ENCODE measurements at regions not wholly inside any gene's neighbourhood (a gene's known extent, or its start where the extent isn't known, plus 50 kb on each side); places are given as distances from the start of the nearest gene placed in this dataset.
"Not testable (repeated sequence)": the region's sequence is repeated elsewhere in the genome, so short reads cannot be mapped to it uniquely, and the experiment has no call there.

GRCh38 chr12:64552510-64552909, 57.8 kb upstream of the RASSF3 start:
- FAIRE-seq; dilution Hi-C loops (cut with MboI; ENCODE audit: extremely low pct_ligation_motif_present, low sequenced_read_pairs); H3K9me1 ChIP-seq (replicated peaks; ENCODE audit: control insufficient read depth, extremely low read depth, insufficient read depth, low read length); H4K20me1 ChIP-seq (replicated peaks; ENCODE audit: control insufficient read depth, extremely low read depth, insufficient read depth, low read length); H3K27ac ChIP-seq (ENCODE audit: insufficient read depth, low read depth, low read length); H3K4me3 ChIP-seq (replicated peaks in 1 of 3; ENCODE audit: insufficient read depth in 1 of 3, low read depth in 1 of 3, low read length in 3 of 3); H3K4me2 ChIP-seq (ENCODE audit: insufficient read depth, low read length); POLR2A ChIA-PET; H3K9ac ChIP-seq (replicated peaks; ENCODE audit: extremely low read depth, insufficient read depth, low read length); H3K79me2 ChIP-seq (ENCODE audit: control insufficient read depth, insufficient read depth, low read length); intact Hi-C loops (cut with micrococcal nuclease); H3K36me3 ChIP-seq (ENCODE audit: control insufficient read depth in 2 of 2, extremely low read depth in 1 of 2, insufficient read depth in 2 of 2, low read length in 2 of 2); DNase-seq (ENCODE audit: low read depth, low spot score); H3K4me1 ChIP-seq (ENCODE audit: control insufficient read depth, extremely low read depth, insufficient read depth, low read length); H3K27me3 ChIP-seq (ENCODE audit: control insufficient read depth in 2 of 2, insufficient read depth in 2 of 2, low read length in 2 of 2); BruUV-seq (replicated peaks); H2AFZ ChIP-seq (ENCODE audit: low read depth, low read length); H3K9me3 ChIP-seq (replicated peaks; ENCODE audit: control insufficient read depth, insufficient read depth, low read length): not testable (repeated sequence)
- CTCF ChIA-PET: interaction anchor here (7.3 kb wide), 1 partner anchor 144 kb away, joined by 217 read pairs; no protein-coding TSS in a partner anchor

- H3K36me3 ChIP-seq (ENCODE audit: control insufficient read depth in 2 of 2, extremely low read depth in 1 of 2, insufficient read depth in 2 of 2, low read length in 2 of 2); H3K4me1 ChIP-seq (ENCODE audit: control insufficient read depth, extremely low read depth, insufficient read depth, low read length); H3K79me2 ChIP-seq (ENCODE audit: control insufficient read depth, insufficient read depth, low read length); DNase-seq (ENCODE audit: low read depth, low spot score); H3K9me3 ChIP-seq (replicated peaks; ENCODE audit: control insufficient read depth, insufficient read depth, low read length); H3K4me2 ChIP-seq (ENCODE audit: insufficient read depth, low read length); intact Hi-C loops (cut with micrococcal nuclease); BruUV-seq (replicated peaks); H4K20me1 ChIP-seq (replicated peaks; ENCODE audit: control insufficient read depth, extremely low read depth, insufficient read depth, low read length); H3K9me1 ChIP-seq (replicated peaks; ENCODE audit: control insufficient read depth, extremely low read depth, insufficient read depth, low read length); CTCF ChIA-PET; H3K9ac ChIP-seq (replicated peaks; ENCODE audit: extremely low read depth, insufficient read depth, low read length); H3K27ac ChIP-seq (ENCODE audit: insufficient read depth, low read depth, low read length); H2AFZ ChIP-seq (ENCODE audit: low read depth, low read length); H3K27me3 ChIP-seq (ENCODE audit: control insufficient read depth in 2 of 2, insufficient read depth in 2 of 2, low read length in 2 of 2); POLR2A ChIA-PET; FAIRE-seq; dilution Hi-C loops (cut with MboI; ENCODE audit: extremely low pct_ligation_motif_present, low sequenced_read_pairs); H3K4me3 ChIP-seq (replicated peaks in 1 of 3; ENCODE audit: insufficient read depth in 1 of 3, low read depth in 1 of 3, low read length in 3 of 3): not testable (repeated sequence)
These were observed 56.6 kb upstream of the RASSF3 start for GRCh38 chr12:64553689-64554088.

- dilution Hi-C loops (cut with MboI; ENCODE audit: extremely low pct_ligation_motif_present, low sequenced_read_pairs): no loop called here
- no peak for FAIRE-seq
- Histone ChIP-seq H3K4me2 (ENCODE audit: insufficient read depth, low read length) (no peak overlapping the region), H2AFZ (ENCODE audit: low read depth, low read length) (no peak overlapping the region), H3K36me3 (ENCODE audit: control insufficient read depth in 2 of 2, extremely low read depth in 1 of 2, insufficient read depth in 2 of 2, low read length in 2 of 2) (no peaks in the 10 kb centered on the region), H3K9ac (replicated peaks; ENCODE audit: extremely low read depth, insufficient read depth, low read length) (no peak overlapping the region), H3K27ac (ENCODE audit: insufficient read depth, low read depth, low read length) (no peak overlapping the region), H3K9me1 (replicated peaks; ENCODE audit: control insufficient read depth, extremely low read depth, insufficient read depth, low read length) (no peaks in the 10 kb centered on the region), H3K4me3 (replicated peaks in 1 of 3; ENCODE audit: insufficient read depth in 1 of 3, low read depth in 1 of 3, low read length in 3 of 3) (no peak overlapping the region), H3K9me3 (replicated peaks; ENCODE audit: control insufficient read depth, insufficient read depth, low read length) (no peaks in the 10 kb centered on the region), H4K20me1 (replicated peaks; ENCODE audit: control insufficient read depth, extremely low read depth, insufficient read depth, low read length) (no peaks in the 10 kb centered on the region), H3K4me1 (ENCODE audit: control insufficient read depth, extremely low read depth, insufficient read depth, low read length) (peaks cover 8% of the 10 kb centered on the region), H3K27me3 (ENCODE audit: control insufficient read depth in 2 of 2, insufficient read depth in 2 of 2, low read length in 2 of 2) (peaks cover 0 to 2% of the 10 kb centered on the region in 2 experiments), H3K79me2 (ENCODE audit: control insufficient read depth, insufficient read depth, low read length) (no peaks in the 10 kb centered on the region)
- TF ChIP-seq CTCF (IDR thresholded peaks at IDR 0.05; ENCODE audit: extremely low read depth in 1 of 2, insufficient read depth in 1 of 2, low read depth in 1 of 2, low read length in 2 of 2): no peak
- no peak for TF ChIP-seq POLR2AphosphoS5 (IDR thresholded peaks at IDR 0.05; ENCODE audit: insufficient read depth, low read depth, low read length)
- no peak for TF ChIP-seq MAX (IDR thresholded peaks at IDR 0.05; ENCODE audit: insufficient read depth, insufficient read length)
- no peak for TF ChIP-seq JUN (IDR thresholded peaks at IDR 0.05; ENCODE audit: borderline replicate concordance, insufficient read depth, insufficient read length, low read depth)
- TF ChIP-seq EZH2 (IDR thresholded peaks at IDR 0.05; ENCODE audit: borderline replicate concordance, low read depth, low read length, severe bottlenecking): no peak
- no peak for TF ChIP-seq FOS (IDR thresholded peaks at IDR 0.05; ENCODE audit: borderline replicate concordance, insufficient read depth, low read length)
- TF ChIP-seq GATA2 (IDR thresholded peaks at IDR 0.05; ENCODE audit: insufficient read depth, insufficient read length, low read depth, low read length): no peak
- TF ChIP-seq POLR2A (IDR thresholded peaks at IDR 0.05; ENCODE audit: low read depth, low read length): no peak
- no peak for TF ChIP-seq MYC (IDR thresholded peaks at IDR 0.05; ENCODE audit: low read depth, low read length)
- ChIA-PET POLR2A (no interaction called here), CTCF (no interaction called here)
- intact Hi-C loops (cut with micrococcal nuclease): no loop called here
- no TSS peak for BruUV-seq (replicated peaks)
- no peak for DNase-seq (ENCODE audit: low read depth, low spot score)
These were observed 54.1 kb upstream of the RASSF3 start for GRCh38 chr12:64556231-64556630.

Data from endothelial cell of umbilical vein (primary cell).